GM19455 (cell line): ENCODE measurements at regions not wholly inside any gene's neighbourhood (a gene's known extent, or its start where the extent isn't known, plus 50 kb on each side); places are given as distances from the start of the nearest gene placed in this dataset.

Experiments used
- ATAC-seq: cut with Tn5 transposase; IDR thresholded peaks from one replicate; pipeline ENCODE4 v1.9.1; 2021; ENCODE audit not compliant: unreplicated experiment

- ATAC-seq = no peak
These were observed 229.7 kb downstream of the C1orf94 start for GRCh38 chr1:34406377-34406776.

GRCh38 chr1:34406833-34407539, 230.3 kb downstream of the C1orf94 start:
- no peak for ATAC-seq

- no peak for ATAC-seq
These were observed 231.3 kb downstream of the C1orf94 start for GRCh38 chr1:34408011-34408410.

- no peak for ATAC-seq
These were observed 233.1 kb downstream of the C1orf94 start for GRCh38 chr1:34409689-34410229.

- ATAC-seq = no peak
These were observed 236.1 kb downstream of the C1orf94 start for GRCh38 chr1:34412598-34413370.

GRCh38 chr1:34415140-34415539, 238.4 kb downstream of the C1orf94 start:
- no peak for ATAC-seq

- ATAC-seq = no peak
These were observed 241.5 kb downstream of the C1orf94 start for GRCh38 chr1:34418166-34418565.

- ATAC-seq = no peak
These were observed 243.0 kb downstream of the C1orf94 start for GRCh38 chr1:34419663-34420136.

GRCh38 chr1:34425046-34425445, 248.3 kb downstream of the C1orf94 start:
- ATAC-seq = no peak

GRCh38 chr1:34425785-34426184, 249.1 kb downstream of the C1orf94 start:
- no peak for ATAC-seq

GRCh38 chr1:34426325-34426896, 249.7 kb downstream of the C1orf94 start:
- ATAC-seq = no peak

- ATAC-seq = no peak
These were observed 250.5 kb downstream of the C1orf94 start for GRCh38 chr1:34427170-34427569.

- ATAC-seq = no peak
These were observed 256.4 kb downstream of the C1orf94 start for GRCh38 chr1:34433099-34433498.

- no peak for ATAC-seq
These were observed 260.1 kb downstream of the C1orf94 start for GRCh38 chr1:34436836-34437235.

- ATAC-seq = no peak
These were observed 264.8 kb downstream of the C1orf94 start for GRCh38 chr1:34441259-34442069.

GRCh38 chr1:34444516-34444915, 267.8 kb downstream of the C1orf94 start:
- no peak for ATAC-seq

GRCh38 chr1:34450325-34450724, 273.6 kb downstream of the C1orf94 start:
- no peak for ATAC-seq

GRCh38 chr1:34452451-34452850, 275.7 kb downstream of the C1orf94 start:
- no peak for ATAC-seq

GRCh38 chr1:34455121-34455520, 278.4 kb downstream of the C1orf94 start:
- ATAC-seq = no peak

- no peak for ATAC-seq
These were observed 283.5 kb downstream of the C1orf94 start for GRCh38 chr1:34460193-34460592.

GRCh38 chr1:34470401-34470800, 284.4 kb upstream of the GJB5 start:
- no peak for ATAC-seq
